WTC11 (cell line): ENCODE measurements at regions not wholly inside any gene's neighbourhood (a gene's known extent, or its start where the extent isn't known, plus 50 kb on each side); places are given as distances from the start of the nearest gene placed in this dataset.

Source experiments
- ATAC-seq: fragments of 200-7000 bp; cut with Tn5 transposase; 2 replicates; pipeline ENCODE4 v1.10.0; 2021; ENCODE audit warnings: mild to moderate bottlenecking, moderate library complexity
- CTCF ChIA-PET: fragments of 300-600 bp; sonication (Branson Sonifier 250); formaldehyde crosslinking; loops from one replicate; lab custom pipeline; 2021; ENCODE audit warnings: antibody characterized with exemption; lab: Charles Lee
- POLR2A ChIA-PET: fragments of 350-600 bp; sonication (Branson Sonifier 250); formaldehyde crosslinking; loops from one replicate; lab custom pipeline; 2021; ENCODE audit warnings: antibody characterized with exemption; lab: Charles Lee
- DNase-seq: peaks from one replicate; pipeline ENCODE4 v3.0.0; 2021; ENCODE audit warnings: low spot score
- H3K27ac Mint-ChIP-seq: 2 replicates; pipeline ENCODE4 v1.8.0; 2021; ENCODE audit warnings: mixed read lengths
- H3K27me3 Mint-ChIP-seq: 2 replicates; pipeline ENCODE4 v1.8.0; 2021; ENCODE audit warnings: low read depth, mild to moderate bottlenecking, moderate library complexity, mixed read lengths
- H3K36me3 Mint-ChIP-seq: 2 replicates; pipeline ENCODE4 v1.8.0; 2021; ENCODE audit warnings: mixed read lengths
- H3K4me1 Mint-ChIP-seq: 2 replicates; pipeline ENCODE4 v1.8.0; 2022; ENCODE audit warnings: mixed read lengths
- H3K4me3 Mint-ChIP-seq: 2 replicates; pipeline ENCODE4 v1.8.0; 2021; ENCODE audit warnings: mild to moderate bottlenecking, moderate library complexity, mixed read lengths
- H3K9me3 Mint-ChIP-seq: 2 replicates; pipeline ENCODE4 v1.8.0; 2021; ENCODE audit warnings: mixed read lengths
- ATF1 ChIP-seq: sonication (generic); formaldehyde crosslinking; IDR thresholded peaks from 2 replicates; pipeline ENCODE4 v1.8.1; 2023; ENCODE audit warnings: mild to moderate bottlenecking, moderate library complexity, missing genetic modification reagents
- ELF4 ChIP-seq: sonication (generic); formaldehyde crosslinking; IDR thresholded peaks from 2 replicates; pipeline ENCODE4 v1.8.1; 2022; ENCODE audit warnings: low read depth, mild to moderate bottlenecking, moderate library complexity, missing genetic modification reagents
- FOXP1 ChIP-seq: sonication (generic); formaldehyde crosslinking; IDR thresholded peaks from 2 replicates; pipeline ENCODE4 v1.8.0; 2022; ENCODE audit warnings: missing genetic modification reagents, mild to moderate bottlenecking, moderate library complexity, borderline replicate concordance
- HMGA2 ChIP-seq: fragments of 250-450 bp; sonication (Bioruptor Pico); IDR thresholded peaks from 2 replicates; pipeline ENCODE4 v1.4.0; 2021; ENCODE audit warnings: mild to moderate bottlenecking, moderate library complexity
- MXD4 ChIP-seq: fragments of 250-450 bp; sonication (Bioruptor Pico); IDR thresholded peaks from 2 replicates; pipeline ENCODE4 v1.8.0; 2021; ENCODE audit warnings: mild to moderate bottlenecking, moderate library complexity, borderline replicate concordance
- MYBL2 ChIP-seq: sonication (generic); formaldehyde crosslinking; IDR thresholded peaks from 2 replicates; pipeline ENCODE4 v1.8.1; 2023; ENCODE audit warnings: mild to moderate bottlenecking, moderate library complexity, missing genetic modification reagents
- NFATC4 ChIP-seq: fragments of 250-450 bp; sonication (Bioruptor Pico); IDR thresholded peaks from 2 replicates; pipeline ENCODE4 v1.9.0; 2021; ENCODE audit warnings: mild to moderate bottlenecking
- NFE2L1 ChIP-seq: sonication (generic); formaldehyde crosslinking; IDR thresholded peaks from 2 replicates; pipeline ENCODE4 v1.8.1; 2023; ENCODE audit warnings: missing genetic modification reagents
- NFYB ChIP-seq: sonication (generic); formaldehyde crosslinking; conservative IDR thresholded peaks from 2 replicates; pipeline ENCODE4 v1.8.0; 2022; ENCODE audit warnings: low read depth, missing genetic modification reagents
- NR1H2 ChIP-seq: sonication (generic); formaldehyde crosslinking; IDR thresholded peaks from 2 replicates; pipeline ENCODE4 v1.9.0; 2021; ENCODE audit warnings: mild to moderate bottlenecking, moderate library complexity, missing genetic modification reagents
- OVOL2 ChIP-seq: fragments of 250-450 bp; sonication (Bioruptor Pico); IDR thresholded peaks from 2 replicates; pipeline ENCODE4 v1.9.0; 2021; ENCODE audit warnings: mild to moderate bottlenecking, borderline replicate concordance
- SMAD3 ChIP-seq: sonication (generic); formaldehyde crosslinking; IDR thresholded peaks from 2 replicates; pipeline ENCODE4 v1.8.0; 2022; ENCODE audit warnings: missing genetic modification reagents, mild to moderate bottlenecking, borderline replicate concordance
- ZNF396 ChIP-seq: fragments of 250-450 bp; sonication (Bioruptor Pico); IDR thresholded peaks from 2 replicates; pipeline ENCODE4 v1.8.0; 2021; ENCODE audit warnings: mild to moderate bottlenecking, moderate library complexity, borderline replicate concordance
- ZNF416 ChIP-seq: fragments of 250-450 bp; sonication (Bioruptor Pico); IDR thresholded peaks from 2 replicates; pipeline ENCODE4 v1.9.0; 2021; ENCODE audit warnings: mild to moderate bottlenecking, inconsistent platforms
- TF ChIP-seq, protein P1 (sequence below): sonication (generic); formaldehyde crosslinking; IDR thresholded peaks from 2 replicates; pipeline ENCODE4 v1.8.0; 2023; ENCODE audit warnings: missing genetic modification reagents
- TF ChIP-seq, protein P2 (sequence below): sonication (generic); formaldehyde crosslinking; IDR thresholded peaks from 2 replicates; pipeline ENCODE4 v1.8.1; 2023; ENCODE audit warnings: mild to moderate bottlenecking, missing genetic modification reagents, borderline replicate concordance
- TF ChIP-seq, protein P3 (sequence below): sonication (generic); formaldehyde crosslinking; conservative IDR thresholded peaks from 2 replicates; pipeline ENCODE4 v1.8.1; 2023; ENCODE audit warnings: mild to moderate bottlenecking, low read depth, missing genetic modification reagents, moderate library complexity
- TF ChIP-seq, protein P4 (sequence below): sonication (generic); formaldehyde crosslinking; IDR thresholded peaks from 2 replicates; pipeline ENCODE4 v1.8.1; 2023; ENCODE audit warnings: mild to moderate bottlenecking, missing genetic modification reagents, moderate library complexity

DNA sequence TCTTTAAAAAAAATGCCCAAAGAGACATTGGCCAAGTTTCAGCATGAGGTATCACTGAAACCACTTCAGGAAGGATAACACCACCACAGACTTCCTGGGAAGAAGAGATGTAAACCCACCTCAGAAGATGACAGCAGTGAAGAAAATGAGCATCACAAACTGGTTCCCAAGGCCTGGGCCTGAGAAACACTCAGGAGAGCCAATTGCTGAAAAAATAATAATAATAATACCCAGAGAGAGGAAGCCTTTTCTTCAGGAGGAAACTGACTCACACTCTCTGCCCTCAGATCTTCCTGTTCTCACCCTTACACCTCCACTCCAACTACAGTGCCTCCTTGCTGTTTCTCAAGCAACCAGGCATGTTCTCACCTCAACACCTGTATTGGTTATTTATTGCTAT is 68.1 kb upstream of the MAFB start:
- DNase-seq (no peak), ATAC-seq (no peak)
- no peak for TF ChIP-seq NFYB
- no peak for TF ChIP-seq SMAD3 (CRISPR knock-in tag)
- TF ChIP-seq, protein P1, sequence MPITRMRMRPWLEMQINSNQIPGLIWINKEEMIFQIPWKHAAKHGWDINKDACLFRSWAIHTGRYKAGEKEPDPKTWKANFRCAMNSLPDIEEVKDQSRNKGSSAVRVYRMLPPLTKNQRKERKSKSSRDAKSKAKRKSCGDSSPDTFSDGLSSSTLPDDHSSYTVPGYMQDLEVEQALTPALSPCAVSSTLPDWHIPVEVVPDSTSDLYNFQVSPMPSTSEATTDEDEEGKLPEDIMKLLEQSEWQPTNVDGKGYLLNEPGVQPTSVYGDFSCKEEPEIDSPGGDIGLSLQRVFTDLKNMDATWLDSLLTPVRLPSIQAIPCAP (CRISPR knock-in tag), result no peak
- TF ChIP-seq ELF4, result no peak
- no peak for TF ChIP-seq ZNF396
- no peak for TF ChIP-seq OVOL2 (CRISPR knock-in tag)
- TF ChIP-seq HMGA2 (CRISPR knock-in tag), result no peak
- TF ChIP-seq, protein P2, sequence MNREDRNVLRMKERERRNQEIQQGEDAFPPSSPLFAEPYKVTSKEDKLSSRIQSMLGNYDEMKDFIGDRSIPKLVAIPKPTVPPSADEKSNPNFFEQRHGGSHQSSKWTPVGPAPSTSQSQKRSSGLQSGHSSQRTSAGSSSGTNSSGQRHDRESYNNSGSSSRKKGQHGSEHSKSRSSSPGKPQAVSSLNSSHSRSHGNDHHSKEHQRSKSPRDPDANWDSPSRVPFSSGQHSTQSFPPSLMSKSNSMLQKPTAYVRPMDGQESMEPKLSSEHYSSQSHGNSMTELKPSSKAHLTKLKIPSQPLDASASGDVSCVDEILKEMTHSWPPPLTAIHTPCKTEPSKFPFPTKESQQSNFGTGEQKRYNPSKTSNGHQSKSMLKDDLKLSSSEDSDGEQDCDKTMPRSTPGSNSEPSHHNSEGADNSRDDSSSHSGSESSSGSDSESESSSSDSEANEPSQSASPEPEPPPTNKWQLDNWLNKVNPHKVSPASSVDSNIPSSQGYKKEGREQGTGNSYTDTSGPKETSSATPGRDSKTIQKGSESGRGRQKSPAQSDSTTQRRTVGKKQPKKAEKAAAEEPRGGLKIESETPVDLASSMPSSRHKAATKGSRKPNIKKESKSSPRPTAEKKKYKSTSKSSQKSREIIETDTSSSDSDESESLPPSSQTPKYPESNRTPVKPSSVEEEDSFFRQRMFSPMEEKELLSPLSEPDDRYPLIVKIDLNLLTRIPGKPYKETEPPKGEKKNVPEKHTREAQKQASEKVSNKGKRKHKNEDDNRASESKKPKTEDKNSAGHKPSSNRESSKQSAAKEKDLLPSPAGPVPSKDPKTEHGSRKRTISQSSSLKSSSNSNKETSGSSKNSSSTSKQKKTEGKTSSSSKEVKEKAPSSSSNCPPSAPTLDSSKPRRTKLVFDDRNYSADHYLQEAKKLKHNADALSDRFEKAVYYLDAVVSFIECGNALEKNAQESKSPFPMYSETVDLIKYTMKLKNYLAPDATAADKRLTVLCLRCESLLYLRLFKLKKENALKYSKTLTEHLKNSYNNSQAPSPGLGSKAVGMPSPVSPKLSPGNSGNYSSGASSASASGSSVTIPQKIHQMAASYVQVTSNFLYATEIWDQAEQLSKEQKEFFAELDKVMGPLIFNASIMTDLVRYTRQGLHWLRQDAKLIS (CRISPR knock-in tag), result no peak
- TF ChIP-seq ATF1 (CRISPR knock-in tag), result no peak
- Mint-ChIP-seq H3K27me3 (peaks cover 3% of the 10 kb centered on the region; the same call in 1 of the 2 replicates), H3K36me3 (no peaks in the 10 kb centered on the region), H3K4me1 (peaks cover 26% of the 10 kb centered on the region), H3K9me3 (0 out of 2 replicates have a peak, but pooled peaks cover 4% of the 10 kb centered on the region), H3K4me3 (no peak overlapping the region), H3K27ac (no peak overlapping the region)
- POLR2A ChIA-PET, result no interaction called here
- CTCF ChIA-PET, result interaction anchor here (1.0 kb wide), 1 partner anchor 16 kb away, joined by 3 read pairs; no protein-coding TSS in a partner anchor

DNA sequence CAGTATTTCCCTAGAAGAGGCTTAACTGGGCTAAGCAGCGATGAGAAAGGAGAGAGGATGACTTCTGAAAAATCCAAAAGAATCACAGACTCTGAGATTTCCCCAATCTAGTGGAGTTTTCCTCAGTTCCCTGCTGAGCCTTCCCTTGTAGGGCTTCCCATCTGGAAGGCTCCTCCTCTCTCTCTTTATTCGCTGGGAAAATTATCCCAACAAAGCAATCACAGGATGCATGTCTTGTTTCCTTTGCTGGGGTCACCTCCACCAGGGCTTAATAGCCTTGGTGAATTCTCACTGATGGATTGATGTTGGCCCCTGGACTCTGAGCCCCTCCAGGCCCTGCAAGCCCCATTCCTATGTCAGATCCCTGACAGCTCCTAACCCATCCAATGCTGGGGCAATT is 69.8 kb upstream of the MAFB start:
- DNase-seq (no peak), ATAC-seq (peak; percentile 62)
- CTCF ChIA-PET, result interaction anchor here (1.5 to 2.8 kb wide), 2 partner anchors 17 to 204 kb away, joined by 3 to 8 read pairs; no protein-coding TSS in a partner anchor
- Mint-ChIP-seq H3K27me3 (peaks cover 3% of the 10 kb centered on the region; the same call in 1 of the 2 replicates), H3K9me3 (0 out of 2 replicates have a peak, but pooled peaks cover 4% of the 10 kb centered on the region), H3K4me3 (no peak overlapping the region), H3K36me3 (no peaks in the 10 kb centered on the region), H3K27ac (no peak overlapping the region), H3K4me1 (peaks cover 34% of the 10 kb centered on the region)
- TF ChIP-seq NFYB, result no peak
- TF ChIP-seq, protein P3, sequence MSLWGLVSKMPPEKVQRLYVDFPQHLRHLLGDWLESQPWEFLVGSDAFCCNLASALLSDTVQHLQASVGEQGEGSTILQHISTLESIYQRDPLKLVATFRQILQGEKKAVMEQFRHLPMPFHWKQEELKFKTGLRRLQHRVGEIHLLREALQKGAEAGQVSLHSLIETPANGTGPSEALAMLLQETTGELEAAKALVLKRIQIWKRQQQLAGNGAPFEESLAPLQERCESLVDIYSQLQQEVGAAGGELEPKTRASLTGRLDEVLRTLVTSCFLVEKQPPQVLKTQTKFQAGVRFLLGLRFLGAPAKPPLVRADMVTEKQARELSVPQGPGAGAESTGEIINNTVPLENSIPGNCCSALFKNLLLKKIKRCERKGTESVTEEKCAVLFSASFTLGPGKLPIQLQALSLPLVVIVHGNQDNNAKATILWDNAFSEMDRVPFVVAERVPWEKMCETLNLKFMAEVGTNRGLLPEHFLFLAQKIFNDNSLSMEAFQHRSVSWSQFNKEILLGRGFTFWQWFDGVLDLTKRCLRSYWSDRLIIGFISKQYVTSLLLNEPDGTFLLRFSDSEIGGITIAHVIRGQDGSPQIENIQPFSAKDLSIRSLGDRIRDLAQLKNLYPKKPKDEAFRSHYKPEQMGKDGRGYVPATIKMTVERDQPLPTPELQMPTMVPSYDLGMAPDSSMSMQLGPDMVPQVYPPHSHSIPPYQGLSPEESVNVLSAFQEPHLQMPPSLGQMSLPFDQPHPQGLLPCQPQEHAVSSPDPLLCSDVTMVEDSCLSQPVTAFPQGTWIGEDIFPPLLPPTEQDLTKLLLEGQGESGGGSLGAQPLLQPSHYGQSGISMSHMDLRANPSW (CRISPR knock-in tag), result no peak
- no peak for TF ChIP-seq NR1H2 (CRISPR knock-in tag)
- no peak for TF ChIP-seq MXD4 (CRISPR knock-in tag)
- TF ChIP-seq NFE2L1 (CRISPR knock-in tag), result no peak
- POLR2A ChIA-PET, result no interaction called here

DNA sequence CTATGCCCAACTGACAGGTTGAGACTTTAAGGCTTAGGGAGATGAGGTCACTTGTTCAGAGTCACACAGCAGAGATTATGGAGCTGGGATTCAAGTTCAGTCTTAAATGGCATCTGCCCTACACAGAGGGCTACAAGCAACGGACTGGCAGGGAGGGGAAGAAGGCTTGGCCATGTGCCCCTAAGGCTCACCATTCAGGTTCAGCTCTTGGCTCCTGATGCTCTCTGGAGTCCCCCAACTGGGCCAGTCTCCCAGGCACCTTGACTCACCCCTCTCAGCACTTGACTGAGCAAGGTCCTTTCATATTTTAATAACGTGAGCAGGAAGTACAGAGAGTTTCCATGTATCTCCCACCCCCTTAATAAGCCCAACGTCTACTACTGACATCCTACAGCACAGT is 71.4 kb upstream of the MAFB start:
- ChIA-PET POLR2A (no interaction called here), CTCF (interaction anchor here (2.8 kb wide), 1 partner anchor 19 kb away, joined by 8 read pairs; no protein-coding TSS in a partner anchor)
- no peaks in the 10 kb centered on the region for H3K36me3 Mint-ChIP-seq
- TF ChIP-seq ZNF416 (CRISPR knock-in tag) (no peak), FOXP1 (CRISPR knock-in tag) (no peak), NFATC4 (CRISPR knock-in tag) (no peak), MYBL2 (CRISPR knock-in tag) (no peak)
- TF ChIP-seq, protein P4, sequence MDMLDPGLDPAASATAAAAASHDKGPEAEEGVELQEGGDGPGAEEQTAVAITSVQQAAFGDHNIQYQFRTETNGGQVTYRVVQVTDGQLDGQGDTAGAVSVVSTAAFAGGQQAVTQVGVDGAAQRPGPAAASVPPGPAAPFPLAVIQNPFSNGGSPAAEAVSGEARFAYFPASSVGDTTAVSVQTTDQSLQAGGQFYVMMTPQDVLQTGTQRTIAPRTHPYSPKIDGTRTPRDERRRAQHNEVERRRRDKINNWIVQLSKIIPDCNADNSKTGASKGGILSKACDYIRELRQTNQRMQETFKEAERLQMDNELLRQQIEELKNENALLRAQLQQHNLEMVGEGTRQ (CRISPR knock-in tag), result no peak
- TF ChIP-seq, protein P3 (CRISPR knock-in tag), result no peak

More for the DNA sequence above, 71.4 kb upstream of the MAFB start:
- no peak overlapping the region for H3K27ac Mint-ChIP-seq
- H3K4me1 Mint-ChIP-seq, result peaks cover 47% of the 10 kb centered on the region
- no peak overlapping the region for H3K4me3 Mint-ChIP-seq
- H3K27me3 Mint-ChIP-seq, result no peaks in the 10 kb centered on the region
- 0 out of 2 replicates have a peak, but pooled peaks cover 4% of the 10 kb centered on the region for H3K9me3 Mint-ChIP-seq
- DNase-seq (no peak), ATAC-seq (no peak)
